Neuron (in vitro differentiated cells): ENCODE measurements at regions not wholly inside any gene's neighbourhood (a gene's known extent, or its start where the extent isn't known, plus 50 kb on each side); places are given as distances from the start of the nearest gene placed in this dataset.

Experiments used
- H2AFZ ChIP-seq: one replicate; pipeline ENCODE4 v1.6.1; 2013; ENCODE audit warnings: low read depth, mild to moderate bottlenecking, inconsistent platforms, low read length, moderate library complexity
- H3K27me3 ChIP-seq: one replicate; pipeline ENCODE4 v1.6.1; 2013; ENCODE audit warnings: low read length; ENCODE audit not compliant: insufficient read depth
- H3K36me3 ChIP-seq: one replicate; pipeline ENCODE4 v1.6.1; 2013; ENCODE audit warnings: low read length; ENCODE audit not compliant: insufficient read depth
- H3K4me1 ChIP-seq: one replicate; pipeline ENCODE4 v1.6.1; 2013; ENCODE audit warnings: low read length; ENCODE audit not compliant: insufficient read depth
- H3K4me3 ChIP-seq: 2 replicates; pipeline ENCODE4 v1.5.1; 2013; ENCODE audit warnings: mild to moderate bottlenecking, low read length, moderate library complexity
- H3K9me3 ChIP-seq: one replicate; pipeline ENCODE4 v1.6.1; 2013; ENCODE audit warnings: low read length

- no peaks in the 10 kb centered on the region for H3K36me3 ChIP-seq
- no peaks in the 10 kb centered on the region for H3K9me3 ChIP-seq
- H3K4me1 ChIP-seq, result no peaks in the 10 kb centered on the region
- H2AFZ ChIP-seq, result no peak overlapping the region
- H3K4me3 ChIP-seq, result no peak overlapping the region
- no peaks in the 10 kb centered on the region for H3K27me3 ChIP-seq
These were observed 57.3 kb upstream of the GRM7 start for GRCh38 chr3:6803619-6804018.

GRCh38 chr3:6805236-6805635 is 55.7 kb upstream of the GRM7 start:
- H2AFZ ChIP-seq, result no peak overlapping the region
- no peaks in the 10 kb centered on the region for H3K27me3 ChIP-seq
- no peak overlapping the region for H3K4me3 ChIP-seq
- no peaks in the 10 kb centered on the region for H3K9me3 ChIP-seq
- no peaks in the 10 kb centered on the region for H3K36me3 ChIP-seq
- H3K4me1 ChIP-seq, result no peaks in the 10 kb centered on the region

DNA sequence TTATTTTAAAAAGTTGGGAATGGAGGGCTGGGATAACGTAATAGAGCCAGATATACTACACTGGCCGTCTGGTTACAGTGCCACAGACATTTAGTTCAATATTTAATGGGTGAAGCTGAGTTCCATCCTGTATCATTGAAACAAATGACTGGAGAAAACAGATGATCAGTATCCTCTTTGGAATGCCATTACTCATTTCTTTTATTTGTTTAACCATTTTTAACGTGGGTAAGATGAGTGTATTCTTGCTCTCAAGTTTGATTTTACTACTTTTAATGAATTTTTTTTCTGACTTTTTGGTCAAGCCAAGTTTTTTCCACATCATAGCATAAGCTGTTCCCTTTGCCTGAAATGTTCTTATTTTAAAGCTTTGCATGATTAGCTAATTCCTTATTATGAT is 53.9 kb upstream of the GRM7 start:
- H2AFZ ChIP-seq, result no peak overlapping the region
- H3K36me3 ChIP-seq, result no peaks in the 10 kb centered on the region
- no peaks in the 10 kb centered on the region for H3K4me1 ChIP-seq
- no peaks in the 10 kb centered on the region for H3K27me3 ChIP-seq
- no peaks in the 10 kb centered on the region for H3K9me3 ChIP-seq
- no peak overlapping the region for H3K4me3 ChIP-seq

DNA sequence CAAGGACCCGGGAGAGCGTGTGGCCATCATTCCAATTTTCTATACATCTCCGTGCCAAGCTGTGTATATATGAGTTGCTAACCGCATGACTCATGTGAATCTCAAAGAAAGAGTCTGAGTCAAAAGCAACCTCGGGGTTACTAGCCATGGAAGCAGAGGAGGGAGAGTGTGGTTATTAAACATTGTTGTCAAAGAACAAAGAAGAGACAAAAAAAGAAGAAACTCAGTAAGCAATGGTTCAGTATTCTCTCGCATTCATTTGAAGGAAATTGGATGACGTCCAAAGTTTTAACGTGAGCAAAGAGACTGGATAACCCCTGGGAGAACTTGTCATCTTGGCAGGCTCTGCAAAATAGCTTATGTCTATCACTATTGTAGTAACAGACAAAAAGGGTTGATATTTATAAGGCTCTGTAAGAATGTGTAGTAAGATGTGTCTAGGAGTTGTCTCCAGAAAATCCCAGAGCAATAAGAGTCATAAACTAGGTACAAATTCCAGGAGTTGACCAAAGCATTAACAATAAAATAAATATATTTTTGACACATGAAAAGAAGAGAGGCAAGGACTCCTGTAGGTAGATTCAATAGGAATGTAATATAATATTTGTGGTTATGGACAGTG is 52.8 kb upstream of the GRM7 start:
- H3K4me1 ChIP-seq, result no peaks in the 10 kb centered on the region
- H3K4me3 ChIP-seq, result no peak overlapping the region
- H3K27me3 ChIP-seq, result no peaks in the 10 kb centered on the region
- no peaks in the 10 kb centered on the region for H3K9me3 ChIP-seq
- H3K36me3 ChIP-seq, result no peaks in the 10 kb centered on the region
- no peak overlapping the region for H2AFZ ChIP-seq

GRCh38 chr3:6809349-6809748 is 51.6 kb upstream of the GRM7 start:
- Histone ChIP-seq H2AFZ (no peak overlapping the region), H3K9me3 (no peaks in the 10 kb centered on the region), H3K4me1 (no peaks in the 10 kb centered on the region), H3K27me3 (no peaks in the 10 kb centered on the region), H3K36me3 (no peaks in the 10 kb centered on the region), H3K4me3 (no peak overlapping the region)
